Caco-2 (cell line): ENCODE measurements at regions not wholly inside any gene's neighbourhood (a gene's known extent, or its start where the extent isn't known, plus 50 kb on each side); places are given as distances from the start of the nearest gene placed in this dataset.

ENCODE experiments used
- BruUV-seq: library from RNA; stranded (reverse); fragments of 400-500 nt; replicated peaks from 2 replicates; lab custom pipeline; 2021; lab: Mats Ljungman, UMichigan
- CTCF ChIA-PET: fragments of 300-600 bp; sonication (Branson Sonifier 250); formaldehyde crosslinking; loops from one replicate; lab custom pipeline; 2022; ENCODE audit warnings: antibody characterized with exemption; lab: Charles Lee
- POLR2A ChIA-PET: fragments of 300-600 bp; sonication (Branson Sonifier 250); formaldehyde crosslinking; loops from one replicate; lab custom pipeline; 2022; ENCODE audit warnings: antibody characterized with exemption; lab: Charles Lee
- DNase-seq, 2 experiments: peaks; one replicate each; pipeline versions ENCODE4 v3.0.0 to v3.0.0-alpha.2; 2020 to 2022
- H3K27me3 ChIP-seq: replicated peaks from 2 replicates; pipeline ENCODE4 v1.6.0; 2011; ENCODE audit warnings: low read length; ENCODE audit not compliant: control insufficient read depth, insufficient read depth
- H3K36me3 ChIP-seq: 2 replicates; pipeline ENCODE4 v1.5.1; 2011; ENCODE audit warnings: low read length; ENCODE audit not compliant: control insufficient read depth, insufficient read depth
- H3K4me1 ChIP-seq: fragments of 250-450 bp; sonication (Bioruptor Pico); 2 replicates; pipeline ENCODE4 v1.5.1; 2020; ENCODE audit warnings: mild to moderate bottlenecking
- H3K4me3 ChIP-seq: 2 replicates; pipeline ENCODE4 v1.5.1; 2011; ENCODE audit warnings: low read depth, mild to moderate bottlenecking, control low read depth, low read length
- H3K9me3 ChIP-seq: fragments of 250-450 bp; sonication (Bioruptor Pico); 2 replicates; pipeline ENCODE4 v1.5.1; 2020; ENCODE audit warnings: mild to moderate bottlenecking, moderate library complexity
- H3K27ac Mint-ChIP-seq: one replicate; pipeline ENCODE4 v1.8.0; 2022; ENCODE audit warnings: mixed read lengths; ENCODE audit not compliant: unreplicated experiment
- H3K27me3 Mint-ChIP-seq: one replicate; pipeline ENCODE4 v1.8.0; 2022; ENCODE audit warnings: mixed read lengths; ENCODE audit not compliant: insufficient read depth, unreplicated experiment
- H3K36me3 Mint-ChIP-seq: one replicate; pipeline ENCODE4 v1.8.0; 2022; ENCODE audit warnings: mild to moderate bottlenecking, mixed read lengths; ENCODE audit not compliant: insufficient read depth, unreplicated experiment
- H3K4me1 Mint-ChIP-seq: one replicate; pipeline ENCODE4 v1.8.0; 2022; ENCODE audit warnings: low read depth, mixed read lengths; ENCODE audit not compliant: unreplicated experiment
- H3K4me3 Mint-ChIP-seq: one replicate; pipeline ENCODE4 v1.8.0; 2022; ENCODE audit warnings: mild to moderate bottlenecking, moderate library complexity, mixed read lengths; ENCODE audit not compliant: unreplicated experiment
- H3K9me3 Mint-ChIP-seq: one replicate; pipeline ENCODE4 v1.8.0; 2022; ENCODE audit warnings: mixed read lengths; ENCODE audit not compliant: unreplicated experiment
- CTCF ChIP-seq, 2 experiments: fragments of 200-600 bp in 1 of 2; IDR thresholded peaks; 1 replicate in 1 of 2; 2 replicates in 1 of 2; pipeline versions ENCODE4 v1.5.1 to v1.8.0; 2011 to 2022; ENCODE audit warnings: antibody characterized with exemption in 1 of 2, control low read depth in 1 of 2, inconsistent platforms in 1 of 2, low read depth in 1 of 2, low read length in 1 of 2, mild to moderate bottlenecking in 1 of 2, moderate library complexity in 1 of 2; ENCODE audit not compliant: insufficient read depth in 1 of 2, severe bottlenecking in 1 of 2, unreplicated experiment in 1 of 2
- intact Hi-C: fragments of 100-400 bp; cut with micrococcal nuclease; formaldehyde crosslinking; loops from one replicate; pipeline ENCODE4 v1.10.0; 2022; ENCODE audit not compliant: unreplicated experiment

- no peaks in the 10 kb centered on the region for H3K9me3 ChIP-seq
- H3K4me3 Mint-ChIP-seq = no peak overlapping the region
- H3K4me1 ChIP-seq = no peaks in the 10 kb centered on the region
- H3K27me3 Mint-ChIP-seq = peaks cover 32% of the 10 kb centered on the region
- no peaks in the 10 kb centered on the region for H3K36me3 ChIP-seq
- DNase-seq = no peak
- peaks cover 1% of the 10 kb centered on the region for H3K27me3 ChIP-seq
- POLR2A ChIA-PET = no interaction called here
- H3K9me3 Mint-ChIP-seq = no peaks in the 10 kb centered on the region
- H3K4me3 ChIP-seq = no peak overlapping the region
- no TSS peak for BruUV-seq
- intact Hi-C loops = no loop called here
- H3K36me3 Mint-ChIP-seq = no peaks in the 10 kb centered on the region
- H3K27ac Mint-ChIP-seq = no peak overlapping the region
- TF ChIP-seq CTCF (IDR thresholded peaks at IDR 0.05; ENCODE audit: insufficient read depth in 1 of 2, low read depth in 1 of 2, low read length in 1 of 2, severe bottlenecking in 1 of 2, unreplicated experiment in 1 of 2) = no peak
- CTCF ChIA-PET = no interaction called here
- H3K4me1 Mint-ChIP-seq = no peaks in the 10 kb centered on the region
These were observed 119.2 kb upstream of the RAB3GAP2 start for GRCh38 chr1:220391491-220391890.

DNA sequence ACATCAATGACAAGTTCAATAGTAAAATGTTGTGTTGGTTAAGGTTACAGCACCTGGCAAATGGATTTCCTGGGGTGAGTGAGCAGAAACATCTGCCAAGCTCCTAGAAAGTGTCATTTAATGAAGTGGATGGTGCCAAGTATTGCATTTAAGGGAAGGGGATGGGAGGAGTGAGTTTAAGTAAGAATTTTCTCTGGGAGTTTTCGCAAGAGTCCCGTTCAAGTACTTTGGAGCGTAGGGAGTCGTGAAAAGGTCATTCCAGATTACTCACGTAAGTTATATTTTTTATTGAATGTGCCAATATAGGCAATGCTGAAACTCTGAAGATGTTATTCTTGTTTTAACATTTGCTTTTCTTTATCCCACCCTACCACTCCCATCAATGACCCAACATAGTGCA lies 117.4 kb upstream of the RAB3GAP2 start:
- no TSS peak for BruUV-seq
- Mint-ChIP-seq H3K4me1 (no peaks in the 10 kb centered on the region), H3K4me3 (no peak overlapping the region), H3K27ac (no peak overlapping the region), H3K27me3 (peaks cover 31% of the 10 kb centered on the region), H3K9me3 (peaks cover 11% of the 10 kb centered on the region), H3K36me3 (no peaks in the 10 kb centered on the region)
- intact Hi-C loops = no loop called here
- Histone ChIP-seq H3K9me3 (peaks cover 11% of the 10 kb centered on the region), H3K4me3 (no peak overlapping the region), H3K4me1 (no peaks in the 10 kb centered on the region), H3K27me3 (peaks cover 1% of the 10 kb centered on the region), H3K36me3 (no peaks in the 10 kb centered on the region)
- TF ChIP-seq CTCF (IDR thresholded peaks at IDR 0.05; ENCODE audit: insufficient read depth in 1 of 2, low read depth in 1 of 2, low read length in 1 of 2, severe bottlenecking in 1 of 2, unreplicated experiment in 1 of 2) = no peak
- POLR2A ChIA-PET = no interaction called here
- no peak for DNase-seq
- CTCF ChIA-PET = no interaction called here

- ChIA-PET POLR2A (no interaction called here), CTCF (no interaction called here)
- H3K4me1 Mint-ChIP-seq = peaks cover 9% of the 10 kb centered on the region
- H3K27ac Mint-ChIP-seq = no peak overlapping the region
- peaks cover 12% of the 10 kb centered on the region for H3K9me3 Mint-ChIP-seq
- BruUV-seq = no TSS peak
- Histone ChIP-seq H3K4me1 (peaks cover 5% of the 10 kb centered on the region; the same call in 1 of the 2 replicates), H3K27me3 (peaks cover 1% of the 10 kb centered on the region; the same call in 1 of the 2 replicates), H3K36me3 (no peaks in the 10 kb centered on the region), H3K4me3 (no peak overlapping the region), H3K9me3 (peaks cover 11% of the 10 kb centered on the region)
- no peak for DNase-seq
- no peak for TF ChIP-seq CTCF (IDR thresholded peaks at IDR 0.05; ENCODE audit: insufficient read depth in 1 of 2, low read depth in 1 of 2, low read length in 1 of 2, severe bottlenecking in 1 of 2, unreplicated experiment in 1 of 2)
- intact Hi-C loops = no loop called here
- H3K27me3 Mint-ChIP-seq = peaks cover 33% of the 10 kb centered on the region
- H3K36me3 Mint-ChIP-seq = no peaks in the 10 kb centered on the region
- H3K4me3 Mint-ChIP-seq = no peak overlapping the region
These were observed 114.4 kb upstream of the RAB3GAP2 start for GRCh38 chr1:220386494-220387195.
